CD4-positive, alpha-beta T cell treated with Interleukin-17A for 4 hours (primary cell): ENCODE measurements at regions not wholly inside any gene's neighbourhood (a gene's known extent, or its start where the extent isn't known, plus 50 kb on each side); places are given as distances from the start of the nearest gene placed in this dataset.

Source experiments
- DNase-seq: peaks from one replicate; pipeline ENCODE4 v3.0.0-alpha.2; 2020; ENCODE audit warnings: mixed read lengths

- DNase-seq = no peak
These were observed 151.3 kb upstream of the IRX2 start for GRCh38 chr5:2902742-2903297.

GRCh38 chr5:2902186-2902585, 150.7 kb upstream of the IRX2 start:
- DNase-seq = no peak

- DNase-seq = no peak
These were observed 150.0 kb upstream of the IRX2 start for GRCh38 chr5:2901511-2901910.

- DNase-seq = no peak
These were observed 149.6 kb upstream of the IRX2 start for GRCh38 chr5:2901096-2901495.

- no peak for DNase-seq
These were observed 148.9 kb upstream of the IRX2 start for GRCh38 chr5:2900360-2900759.

GRCh38 chr5:2899311-2899710, 147.8 kb upstream of the IRX2 start:
- no peak for DNase-seq

GRCh38 chr5:2898661-2899060, 147.2 kb upstream of the IRX2 start:
- no peak for DNase-seq

GRCh38 chr5:2897276-2897961, 145.9 kb upstream of the IRX2 start:
- DNase-seq = no peak

- DNase-seq = no peak
These were observed 145.1 kb upstream of the IRX2 start for GRCh38 chr5:2896371-2897275.

GRCh38 chr5:2895876-2896275, 144.4 kb upstream of the IRX2 start:
- no peak for DNase-seq

- no peak for DNase-seq
These were observed 143.7 kb upstream of the IRX2 start for GRCh38 chr5:2895196-2895595.

- DNase-seq = no peak
These were observed 143.3 kb upstream of the IRX2 start for GRCh38 chr5:2894736-2895135.

- DNase-seq = no peak
These were observed 142.8 kb upstream of the IRX2 start for GRCh38 chr5:2894316-2894715.

GRCh38 chr5:2892466-2893000, 141.1 kb upstream of the IRX2 start:
- no peak for DNase-seq

- no peak for DNase-seq
These were observed 140.3 kb upstream of the IRX2 start for GRCh38 chr5:2891781-2892180.

- DNase-seq = no peak
These were observed 138.5 kb upstream of the IRX2 start for GRCh38 chr5:2890011-2890410.

- no peak for DNase-seq
These were observed 137.1 kb upstream of the IRX2 start for GRCh38 chr5:2888520-2889060.

- DNase-seq = no peak
These were observed 136.2 kb upstream of the IRX2 start for GRCh38 chr5:2887481-2888348.

GRCh38 chr5:2886531-2886930, 135.1 kb upstream of the IRX2 start:
- no peak for DNase-seq

- no peak for DNase-seq
These were observed 132.3 kb upstream of the IRX2 start for GRCh38 chr5:2883771-2884170.

- no peak for DNase-seq
These were observed 128.2 kb upstream of the IRX2 start for GRCh38 chr5:2879701-2880100.

- no peak for DNase-seq
These were observed 126.0 kb upstream of the IRX2 start for GRCh38 chr5:2877522-2877921.
